HS-27A (cell line): ENCODE measurements at regions not wholly inside any gene's neighbourhood (a gene's known extent, or its start where the extent isn't known, plus 50 kb on each side); places are given as distances from the start of the nearest gene placed in this dataset.

Experiments used
- DNase-seq: peaks from one replicate; pipeline ENCODE4 v3.0.0-alpha.2; 2012; ENCODE audit warnings: low read depth, missing footprints

GRCh38 chr13:30126903-30127428, 180.4 kb downstream of the KATNAL1 start:
- DNase-seq = no peak

- no peak for DNase-seq
These were observed 181.8 kb downstream of the KATNAL1 start for GRCh38 chr13:30125422-30126073.

- DNase-seq = no peak
These were observed 183.1 kb downstream of the KATNAL1 start for GRCh38 chr13:30124131-30124768.

GRCh38 chr13:30123575-30123974, 183.8 kb downstream of the KATNAL1 start:
- DNase-seq = no peak

- no peak for DNase-seq
These were observed 185.7 kb downstream of the KATNAL1 start for GRCh38 chr13:30121666-30122065.

GRCh38 chr13:30121244-30121643, 186.1 kb downstream of the KATNAL1 start:
- DNase-seq = no peak

GRCh38 chr13:30120133-30120822, 187.1 kb downstream of the KATNAL1 start:
- DNase-seq = no peak

- DNase-seq = no peak
These were observed 187.9 kb downstream of the KATNAL1 start for GRCh38 chr13:30119476-30119875.

GRCh38 chr13:30116379-30116778, 191.0 kb downstream of the KATNAL1 start:
- DNase-seq = no peak

- DNase-seq = no peak
These were observed 192.1 kb downstream of the KATNAL1 start for GRCh38 chr13:30115257-30115600.

GRCh38 chr13:30114571-30115256, 192.6 kb downstream of the KATNAL1 start:
- DNase-seq = peak; percentile 19

GRCh38 chr13:30113983-30114570, 193.3 kb downstream of the KATNAL1 start:
- DNase-seq = no peak

- DNase-seq = no peak
These were observed 193.8 kb downstream of the KATNAL1 start for GRCh38 chr13:30113551-30113950.

GRCh38 chr13:30112602-30113435, 194.5 kb downstream of the KATNAL1 start:
- peak; percentile 24 for DNase-seq

GRCh38 chr13:30111810-30112209, 195.5 kb downstream of the KATNAL1 start:
- DNase-seq = no peak

- no peak for DNase-seq
These were observed 196.9 kb downstream of the KATNAL1 start for GRCh38 chr13:30110301-30111070.

GRCh38 chr13:30109471-30110135, 197.7 kb downstream of the KATNAL1 start:
- DNase-seq = no peak

- no peak for DNase-seq
These were observed 198.5 kb downstream of the KATNAL1 start for GRCh38 chr13:30108913-30109237.

- no peak for DNase-seq
These were observed 199.0 kb downstream of the KATNAL1 start for GRCh38 chr13:30108216-30108912.
